GM10248 (cell line): ENCODE measurements at regions not wholly inside any gene's neighbourhood (a gene's known extent, or its start where the extent isn't known, plus 50 kb on each side); places are given as distances from the start of the nearest gene placed in this dataset.

ENCODE experiments used
- CTCF ChIA-PET: fragments of 300-600 bp; sonication (Branson Sonifier 250); formaldehyde crosslinking; extraction: SDS; loops from one replicate; lab custom pipeline; 2021; ENCODE audit warnings: antibody characterized with exemption; lab: Yijun Ruan, JAX
- POLR2A ChIA-PET: fragments of 350-650 bp; sonication (Branson Sonifier 250); formaldehyde crosslinking; extraction: SDS; loops from one replicate; lab custom pipeline; 2020; ENCODE audit warnings: antibody characterized with exemption; lab: Yijun Ruan, JAX
- DNase-seq: peaks from one replicate; pipeline ENCODE4 v3.0.0; 2012; ENCODE audit errors: extremely low spot score
- TF ChIP-seq, protein P1 (sequence below): IDR thresholded peaks from 2 replicates; pipeline ENCODE4 v1.5.1; 2012; ENCODE audit warnings: mild to moderate bottlenecking, low read depth; ENCODE audit errors: extremely low read depth, missing control alignments, control extremely low read depth

DNA sequence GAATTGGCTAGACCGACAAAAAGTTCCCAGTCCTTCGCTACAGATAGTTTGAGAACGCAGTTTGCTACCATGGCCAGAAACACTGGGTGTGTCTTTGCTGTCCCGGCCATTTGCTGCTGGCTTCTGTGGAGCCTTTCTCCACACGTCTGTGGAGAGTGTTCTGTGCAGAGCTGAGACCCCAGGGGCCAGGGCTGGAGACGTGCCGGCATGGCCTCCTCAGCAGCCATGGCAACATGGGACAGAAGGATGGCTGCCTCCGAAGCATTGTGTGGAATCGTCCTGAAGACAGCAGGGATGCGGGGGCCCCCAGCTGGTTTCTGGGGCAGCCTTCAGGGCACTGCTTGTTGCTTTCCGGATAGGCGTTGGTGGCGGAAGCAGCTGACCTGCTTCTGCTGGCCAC, 142.8 kb downstream of the GADD45G start:
- no peak for DNase-seq
- TF ChIP-seq, protein P1, sequence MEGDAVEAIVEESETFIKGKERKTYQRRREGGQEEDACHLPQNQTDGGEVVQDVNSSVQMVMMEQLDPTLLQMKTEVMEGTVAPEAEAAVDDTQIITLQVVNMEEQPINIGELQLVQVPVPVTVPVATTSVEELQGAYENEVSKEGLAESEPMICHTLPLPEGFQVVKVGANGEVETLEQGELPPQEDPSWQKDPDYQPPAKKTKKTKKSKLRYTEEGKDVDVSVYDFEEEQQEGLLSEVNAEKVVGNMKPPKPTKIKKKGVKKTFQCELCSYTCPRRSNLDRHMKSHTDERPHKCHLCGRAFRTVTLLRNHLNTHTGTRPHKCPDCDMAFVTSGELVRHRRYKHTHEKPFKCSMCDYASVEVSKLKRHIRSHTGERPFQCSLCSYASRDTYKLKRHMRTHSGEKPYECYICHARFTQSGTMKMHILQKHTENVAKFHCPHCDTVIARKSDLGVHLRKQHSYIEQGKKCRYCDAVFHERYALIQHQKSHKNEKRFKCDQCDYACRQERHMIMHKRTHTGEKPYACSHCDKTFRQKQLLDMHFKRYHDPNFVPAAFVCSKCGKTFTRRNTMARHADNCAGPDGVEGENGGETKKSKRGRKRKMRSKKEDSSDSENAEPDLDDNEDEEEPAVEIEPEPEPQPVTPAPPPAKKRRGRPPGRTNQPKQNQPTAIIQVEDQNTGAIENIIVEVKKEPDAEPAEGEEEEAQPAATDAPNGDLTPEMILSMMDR: no peak
- ChIA-PET CTCF (no interaction called here), POLR2A (no interaction called here)

DNA sequence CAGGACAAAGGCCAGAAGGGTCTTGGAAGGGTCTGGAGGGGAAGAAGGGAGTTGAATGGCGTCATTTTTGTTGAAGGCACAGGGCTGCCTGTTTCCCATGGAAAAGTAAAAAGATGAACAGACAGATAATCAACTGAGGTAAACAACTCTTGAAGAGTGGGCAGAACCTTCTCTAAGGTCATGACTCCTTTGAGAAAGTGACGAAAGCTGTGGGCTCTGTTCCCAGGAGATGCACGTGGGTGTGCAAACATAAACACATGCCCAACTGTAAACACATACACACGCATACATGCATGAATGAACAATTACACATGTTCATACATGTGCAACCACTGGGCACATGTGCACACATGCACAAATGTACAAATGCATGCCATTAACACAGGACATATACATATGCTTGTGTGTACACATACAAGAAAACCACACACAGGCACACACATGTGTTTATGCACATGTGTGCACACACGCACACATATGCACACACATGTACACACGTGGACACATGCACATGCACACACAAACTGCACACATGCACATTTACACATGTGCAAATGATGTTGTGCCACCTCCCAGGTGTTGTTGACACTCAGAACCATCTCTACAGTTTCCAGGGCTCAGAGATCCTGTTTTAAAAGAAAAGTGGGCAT, 143.3 kb downstream of the GADD45G start:
- TF ChIP-seq, protein P1: no peak

DNA sequence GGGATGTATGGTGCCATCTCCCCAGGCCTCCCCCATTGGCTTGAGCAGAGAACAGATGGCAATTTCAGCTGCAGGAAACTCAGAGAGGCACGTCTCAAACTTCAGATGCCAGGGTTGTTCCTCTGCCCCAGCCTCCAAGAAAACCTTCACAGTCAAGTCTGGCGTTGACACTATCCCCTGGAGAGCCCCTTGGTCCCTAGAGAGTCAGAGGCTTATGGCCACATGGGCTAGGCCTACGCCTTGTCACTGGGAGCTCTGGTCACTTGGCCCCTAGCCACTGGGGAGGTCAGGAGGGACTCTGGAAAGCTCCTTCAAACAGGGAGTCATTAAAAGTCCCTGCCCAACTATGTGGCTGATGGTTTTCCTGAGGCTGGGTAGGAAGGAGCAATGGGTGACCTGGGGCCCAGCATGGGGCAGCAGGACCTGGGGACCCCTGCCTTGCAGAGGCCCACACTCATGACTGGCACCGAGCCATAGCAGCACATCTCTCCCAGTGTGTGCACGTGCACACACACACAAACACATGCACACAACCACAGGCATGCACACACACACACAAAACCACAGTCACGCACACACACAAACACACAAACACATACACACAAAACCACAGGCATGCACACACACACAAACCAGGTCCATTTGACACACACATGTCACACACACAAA, 144.2 kb downstream of the GADD45G start:
- DNase-seq: no peak
- POLR2A ChIA-PET: no interaction called here
- CTCF ChIA-PET: interaction anchor here (1.1 kb wide), 1 partner anchor 8 kb away, joined by 3 read pairs; no protein-coding TSS in a partner anchor
- TF ChIP-seq, protein P1: no peak

More for the DNA sequence above, 143.3 kb downstream of the GADD45G start:
- ChIA-PET CTCF (interaction anchor here (1.1 kb wide), 1 partner anchor 9 kb away, joined by 3 read pairs; no protein-coding TSS in a partner anchor), POLR2A (no interaction called here)
- DNase-seq: no peak

DNA sequence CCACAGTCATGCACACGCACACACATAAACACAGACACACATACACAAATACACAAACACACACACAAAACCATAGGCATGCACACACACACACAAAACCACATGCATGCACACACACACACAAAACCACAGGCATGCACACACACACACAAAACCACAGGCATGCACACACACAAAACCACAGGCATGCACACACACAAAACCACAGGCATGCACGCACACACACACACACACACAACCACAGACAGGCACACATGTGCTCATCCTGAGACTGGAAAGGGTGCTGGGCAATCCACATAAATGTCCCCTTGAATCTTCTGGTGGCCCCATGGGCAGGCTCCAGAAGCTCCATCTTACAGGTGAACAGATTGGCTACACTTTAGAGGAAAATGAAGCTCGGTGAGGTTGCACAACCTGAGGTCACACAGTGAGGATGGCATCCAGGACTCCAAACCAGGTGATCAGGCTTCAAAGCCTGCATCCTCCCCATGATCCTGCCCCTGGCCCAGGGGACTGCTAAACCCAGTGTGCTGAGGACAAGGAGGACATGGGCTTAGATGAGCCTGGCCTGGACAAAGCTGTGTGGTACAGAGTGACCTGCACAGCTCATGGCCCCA, 144.8 kb downstream of the GADD45G start:
- no peak for DNase-seq
- TF ChIP-seq, protein P1: no peak
- ChIA-PET CTCF (interaction anchor here (1.1 to 1.8 kb wide), 4 partner anchors 7 to 152 kb away, joined by 3 to 5 read pairs (median 4); no protein-coding TSS in a partner anchor), POLR2A (no interaction called here)

DNA sequence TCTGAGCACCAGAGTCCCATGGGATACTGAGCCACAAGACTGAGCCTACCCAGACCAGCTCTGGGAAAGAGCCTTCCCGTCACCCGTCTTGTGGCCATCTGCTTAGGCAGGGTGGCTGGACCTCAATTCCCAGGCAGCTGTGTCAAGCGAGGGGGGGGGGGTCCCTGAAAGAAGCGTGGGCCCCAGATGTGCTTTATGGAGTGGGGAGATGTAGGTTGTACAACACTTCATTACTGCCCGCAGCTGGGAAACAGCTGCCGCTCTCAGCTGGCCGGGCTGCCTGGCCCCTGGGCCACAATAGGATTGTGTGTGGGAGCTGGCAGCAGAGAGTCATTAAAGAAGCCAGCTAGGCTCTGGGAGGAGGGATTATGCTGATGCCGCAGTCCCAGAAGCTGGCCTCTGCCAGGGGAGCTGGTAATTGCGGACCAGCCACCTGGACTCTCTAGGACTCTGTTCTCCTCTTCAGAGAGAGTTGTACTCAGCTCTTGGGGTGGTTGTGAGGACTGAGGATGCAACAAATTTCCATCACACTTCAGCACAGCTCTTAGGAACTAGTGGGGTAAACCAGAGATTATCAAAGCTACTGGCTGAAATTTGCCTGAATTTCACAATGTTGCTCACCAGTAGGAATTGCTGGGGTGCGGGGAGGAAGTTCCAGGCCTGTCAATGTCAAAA, 145.4 kb downstream of the GADD45G start:
- ChIA-PET POLR2A (interaction anchor here (1.0 kb wide), 1 partner anchor 147 kb away, joined by 4 read pairs; no protein-coding TSS in a partner anchor), CTCF (interaction anchor here (1.1 to 1.8 kb wide), 5 partner anchors 10 to 153 kb away, joined by 3 to 5 read pairs (median 4); no protein-coding TSS in a partner anchor)
- DNase-seq: no peak
- TF ChIP-seq, protein P1: no peak

DNA sequence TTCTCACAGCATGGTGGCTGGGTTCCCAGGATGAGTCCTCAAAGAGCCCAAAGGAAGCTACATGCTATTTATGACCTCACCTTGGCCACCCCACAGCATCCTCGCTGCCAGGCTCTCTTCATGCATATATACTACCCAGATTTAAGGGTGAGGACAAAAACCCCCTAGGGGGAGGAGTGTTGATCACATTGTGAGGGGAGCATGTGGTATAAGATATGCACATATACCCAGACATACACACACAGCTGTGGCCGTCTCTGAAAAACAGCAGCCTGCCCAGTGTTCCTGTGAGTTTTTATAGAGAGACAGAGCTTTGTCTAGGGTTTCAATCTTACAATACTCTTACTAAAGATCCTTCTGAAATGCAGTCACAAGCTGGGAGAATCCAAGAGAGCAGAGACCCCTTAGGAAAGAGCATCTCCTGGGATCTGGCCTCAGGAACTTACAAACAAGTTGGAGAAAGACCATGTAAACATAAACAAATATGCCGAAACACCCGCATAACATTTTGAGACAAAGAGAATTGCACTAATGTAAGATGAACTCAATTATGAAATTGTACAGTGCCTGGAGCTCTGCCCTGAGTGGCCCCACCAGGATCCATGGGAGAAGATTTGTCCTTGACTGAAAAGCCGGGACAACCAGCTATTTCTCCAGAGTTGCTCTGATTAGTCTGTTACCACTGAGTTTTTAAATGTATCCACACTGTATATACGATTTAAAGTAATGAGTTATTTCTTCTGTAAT, 146.4 kb downstream of the GADD45G start:
- TF ChIP-seq, protein P1: no peak
- POLR2A ChIA-PET: interaction anchor here (1.0 kb wide), 1 partner anchor 148 kb away, joined by 4 read pairs; no protein-coding TSS in a partner anchor
- DNase-seq: no peak
- CTCF ChIA-PET: interaction anchor here (1.3 to 5.5 kb wide), 5 partner anchors 8 to 63 kb away, joined by 3 to 30 read pairs (median 5); no protein-coding TSS in a partner anchor
